Spinal cord (tissue), 9 donors: ENCODE measurements at regions not wholly inside any gene's neighbourhood (a gene's known extent, or its start where the extent isn't known, plus 50 kb on each side); places are given as distances from the start of the nearest gene placed in this dataset.

Experiments
- DNase-seq, 6 donors: peaks; one replicate each; pipeline versions ENCODE4 v3.0.0 to v3.0.0-alpha.2; 2013 to 2015; ENCODE audit warnings: low spot score in 6 of 6, low read depth in 4 of 6
- H3K27ac ChIP-seq: one replicate; pipeline ENCODE4 v1.5.1; 2013; ENCODE audit warnings: low read depth, low read length, control low read depth
- H3K27me3 ChIP-seq: one replicate; pipeline ENCODE4 v1.6.1; 2013; ENCODE audit warnings: low read length; ENCODE audit not compliant: control insufficient read depth, insufficient read depth
- H3K36me3 ChIP-seq: one replicate; pipeline ENCODE4 v1.6.1; 2013; ENCODE audit warnings: low read length; ENCODE audit not compliant: control insufficient read depth, insufficient read depth
- H3K4me1 ChIP-seq: one replicate; pipeline ENCODE4 v1.6.1; 2013; ENCODE audit warnings: low read length; ENCODE audit not compliant: control insufficient read depth, insufficient read depth
- H3K4me3 ChIP-seq: one replicate; pipeline ENCODE4 v1.5.1; 2013; ENCODE audit warnings: low read depth, low read length, control low read depth
- H3K9me3 ChIP-seq: one replicate; pipeline ENCODE4 v1.6.1; 2013; ENCODE audit warnings: low read length; ENCODE audit not compliant: control insufficient read depth, insufficient read depth
- WGBS: methylation state at CpG from one replicate; pipeline ENCODE4 v1.1.5; 2013; ENCODE audit warnings: missing lambda C conversion rate; ENCODE audit not compliant: insufficient coverage; 5-methylcytosine and 5-hydroxymethylcytosine counted together
- donor health status: healthy.

- Histone ChIP-seq H3K36me3 (no peaks in the 10 kb centered on the region), H3K27me3 (no peaks in the 10 kb centered on the region), H3K27ac (no peak overlapping the region), H3K9me3 (no peaks in the 10 kb centered on the region), H3K4me1 (no peaks in the 10 kb centered on the region), H3K4me3 (no peak overlapping the region)
- no peak for DNase-seq
Measured at GRCh38 chr2:164032995-164033394, 297.2 kb upstream of the FIGN start.

GRCh38 chr2:164030623-164031022, 294.8 kb upstream of the FIGN start:
- no peaks in the 10 kb centered on the region for H3K27me3 ChIP-seq
- H3K4me1 ChIP-seq = no peaks in the 10 kb centered on the region
- no peak for DNase-seq
- no peaks in the 10 kb centered on the region for H3K9me3 ChIP-seq
- WGBS = 100% methylated on average over 2 of the region's 2 CpGs
- no peaks in the 10 kb centered on the region for H3K36me3 ChIP-seq
- H3K4me3 ChIP-seq = no peak overlapping the region
- H3K27ac ChIP-seq = no peak overlapping the region

- Histone ChIP-seq H3K4me1 (no peaks in the 10 kb centered on the region), H3K36me3 (no peaks in the 10 kb centered on the region), H3K27ac (no peak overlapping the region), H3K4me3 (no peak overlapping the region), H3K27me3 (no peaks in the 10 kb centered on the region), H3K9me3 (no peaks in the 10 kb centered on the region)
- 100% methylated on average over 3 of the region's 7 CpGs for WGBS
- DNase-seq = no peak
Measured at GRCh38 chr2:164028814-164029534, 293.2 kb upstream of the FIGN start.

GRCh38 chr2:164024396-164024795, 288.6 kb upstream of the FIGN start:
- Histone ChIP-seq H3K27me3 (no peaks in the 10 kb centered on the region), H3K27ac (no peak overlapping the region), H3K4me1 (no peaks in the 10 kb centered on the region), H3K36me3 (no peaks in the 10 kb centered on the region), H3K4me3 (no peak overlapping the region), H3K9me3 (peaks cover 1% of the 10 kb centered on the region)
- no peak for DNase-seq
- WGBS = no CpG with 5 or more reads among the region's 2 CpGs

GRCh38 chr2:164023896-164024295, 288.1 kb upstream of the FIGN start:
- no peaks in the 10 kb centered on the region for H3K36me3 ChIP-seq
- WGBS = 63% methylated on average over 1 of the region's 2 CpGs
- H3K27ac ChIP-seq = no peak overlapping the region
- H3K4me1 ChIP-seq = no peaks in the 10 kb centered on the region
- H3K9me3 ChIP-seq = peaks cover 1% of the 10 kb centered on the region
- H3K4me3 ChIP-seq = no peak overlapping the region
- no peaks in the 10 kb centered on the region for H3K27me3 ChIP-seq
- DNase-seq = peak in 1 of 6 donors; percentile 22

GRCh38 chr2:164015328-164016123, 279.7 kb upstream of the FIGN start:
- WGBS = 81% methylated on average over 4 of the region's 12 CpGs
- H3K27me3 ChIP-seq = no peaks in the 10 kb centered on the region
- no peaks in the 10 kb centered on the region for H3K4me1 ChIP-seq
- DNase-seq = peak in 2 of 6 donors; percentile 41 to 60
- H3K4me3 ChIP-seq = no peak overlapping the region
- H3K9me3 ChIP-seq = peaks cover 1% of the 10 kb centered on the region
- H3K27ac ChIP-seq = peak overlapping the region; percentile 65
- H3K36me3 ChIP-seq = no peaks in the 10 kb centered on the region

- no peaks in the 10 kb centered on the region for H3K36me3 ChIP-seq
- no peaks in the 10 kb centered on the region for H3K4me1 ChIP-seq
- no CpG with 5 or more reads among the region's 1 CpG for WGBS
- peak overlapping the region; percentile 65 for H3K27ac ChIP-seq
- DNase-seq = no peak
- H3K4me3 ChIP-seq = peak overlapping the region; percentile 3
- no peaks in the 10 kb centered on the region for H3K9me3 ChIP-seq
- H3K27me3 ChIP-seq = no peaks in the 10 kb centered on the region
Measured at GRCh38 chr2:164014791-164015190, 279.0 kb upstream of the FIGN start.

- no peaks in the 10 kb centered on the region for H3K36me3 ChIP-seq
- 39% methylated on average over 8 of the region's 11 CpGs for WGBS
- H3K9me3 ChIP-seq = no peaks in the 10 kb centered on the region
- DNase-seq = peak in 2 of 6 donors; percentile 60 to 78
- H3K4me1 ChIP-seq = no peaks in the 10 kb centered on the region
- H3K27ac ChIP-seq = peak overlapping the region; percentile 65
- H3K27me3 ChIP-seq = no peaks in the 10 kb centered on the region
- H3K4me3 ChIP-seq = no peak overlapping the region
Measured at GRCh38 chr2:164014068-164014731, 278.4 kb upstream of the FIGN start.

GRCh38 chr2:164012581-164012980, 276.8 kb upstream of the FIGN start:
- no peaks in the 10 kb centered on the region for H3K4me1 ChIP-seq
- no peaks in the 10 kb centered on the region for H3K9me3 ChIP-seq
- H3K27me3 ChIP-seq = no peaks in the 10 kb centered on the region
- no CpG with 5 or more reads among the region's 3 CpGs for WGBS
- DNase-seq = no peak
- H3K27ac ChIP-seq = no peak overlapping the region
- H3K4me3 ChIP-seq = no peak overlapping the region
- no peaks in the 10 kb centered on the region for H3K36me3 ChIP-seq
